ENCODE measurements at regions not wholly inside any gene's neighbourhood (a gene's known extent, or its start where the extent isn't known, plus 50 kb on each side); places are given as distances from the start of the nearest gene placed in this dataset.

- Histone ChIP-seq H3K79me2 (ENCODE audit: insufficient read depth, low read length) (no peaks in the 10 kb centered on the region), H3K9ac (ENCODE audit: low read length) (no peak overlapping the region), H3K36me3 (ENCODE audit: low read length) (no peaks in the 10 kb centered on the region), H4K20me1 (ENCODE audit: low read depth, low read length) (no peaks in the 10 kb centered on the region), H3F3A (ENCODE audit: insufficient read depth) (no peaks in the 10 kb centered on the region), H3K9me2 (replicated peaks; ENCODE audit: insufficient read depth, low read length) (no peaks in the 10 kb centered on the region), H2AFZ (ENCODE audit: low read depth, low read length, severe bottlenecking) (no peak overlapping the region), H3K9me3 (ENCODE audit: insufficient read depth, low read length) (no peaks in the 10 kb centered on the region), H3K27me3 (ENCODE audit: low read length) (no peaks in the 10 kb centered on the region), H3K27ac (ENCODE audit: low read depth, low read length) (no peak overlapping the region), H3K4me3 (ENCODE audit: insufficient read depth, low read length, poor library complexity, severe bottlenecking) (no peak overlapping the region), H3K4me2 (ENCODE audit: low read depth, low read length, poor library complexity, severe bottlenecking) (no peak overlapping the region)
- TF ChIP-seq EZH2phosphoT487 (conservative IDR thresholded peaks at IDR 0.05; ENCODE audit: low read length): no peak
- TF ChIP-seq CTCF (IDR thresholded peaks at IDR 0.05; ENCODE audit: insufficient read depth, low read length, poor library complexity, severe bottlenecking): no peak
Measured at GRCh38 chr2:16123856-16124780, 183.8 kb downstream of the MYCN start.

GRCh38 chr2:16123421-16123820 lies 183.1 kb downstream of the MYCN start:
- Histone ChIP-seq H2AFZ (ENCODE audit: low read depth, low read length, severe bottlenecking) (no peak overlapping the region), H3K4me2 (ENCODE audit: low read depth, low read length, poor library complexity, severe bottlenecking) (no peak overlapping the region), H3K27me3 (ENCODE audit: low read length) (no peaks in the 10 kb centered on the region), H4K20me1 (ENCODE audit: low read depth, low read length) (no peaks in the 10 kb centered on the region), H3F3A (ENCODE audit: insufficient read depth) (no peaks in the 10 kb centered on the region), H3K9me2 (replicated peaks; ENCODE audit: insufficient read depth, low read length) (no peaks in the 10 kb centered on the region), H3K9me3 (ENCODE audit: insufficient read depth, low read length) (no peaks in the 10 kb centered on the region), H3K79me2 (ENCODE audit: insufficient read depth, low read length) (no peaks in the 10 kb centered on the region), H3K36me3 (ENCODE audit: low read length) (no peaks in the 10 kb centered on the region), H3K4me3 (ENCODE audit: insufficient read depth, low read length, poor library complexity, severe bottlenecking) (no peak overlapping the region), H3K9ac (ENCODE audit: low read length) (no peak overlapping the region), H3K27ac (ENCODE audit: low read depth, low read length) (no peak overlapping the region)
- no peak for TF ChIP-seq CTCF (IDR thresholded peaks at IDR 0.05; ENCODE audit: insufficient read depth, low read length, poor library complexity, severe bottlenecking)
- TF ChIP-seq EZH2phosphoT487 (conservative IDR thresholded peaks at IDR 0.05; ENCODE audit: low read length): no peak

GRCh38 chr2:16122556-16122955 lies 182.2 kb downstream of the MYCN start:
- no peak overlapping the region for H3K9ac ChIP-seq (ENCODE audit: low read length)
- H3K9me2 ChIP-seq (replicated peaks; ENCODE audit: insufficient read depth, low read length): no peaks in the 10 kb centered on the region
- TF ChIP-seq EZH2phosphoT487 (conservative IDR thresholded peaks at IDR 0.05; ENCODE audit: low read length) (no peak), CTCF (IDR thresholded peaks at IDR 0.05; ENCODE audit: insufficient read depth, low read length, poor library complexity, severe bottlenecking) (no peak)
- no peaks in the 10 kb centered on the region for H3K9me3 ChIP-seq (ENCODE audit: insufficient read depth, low read length)
- no peaks in the 10 kb centered on the region for H3K27me3 ChIP-seq (ENCODE audit: low read length)
- no peaks in the 10 kb centered on the region for H3K79me2 ChIP-seq (ENCODE audit: insufficient read depth, low read length)
- no peaks in the 10 kb centered on the region for H3F3A ChIP-seq (ENCODE audit: insufficient read depth)
- H2AFZ ChIP-seq (ENCODE audit: low read depth, low read length, severe bottlenecking): no peak overlapping the region
- H3K36me3 ChIP-seq (ENCODE audit: low read length): no peaks in the 10 kb centered on the region
- no peaks in the 10 kb centered on the region for H4K20me1 ChIP-seq (ENCODE audit: low read depth, low read length)
- no peak overlapping the region for H3K27ac ChIP-seq (ENCODE audit: low read depth, low read length)
- no peak overlapping the region for H3K4me2 ChIP-seq (ENCODE audit: low read depth, low read length, poor library complexity, severe bottlenecking)
- no peak overlapping the region for H3K4me3 ChIP-seq (ENCODE audit: insufficient read depth, low read length, poor library complexity, severe bottlenecking)
